Hematopoietic multipotent progenitor cell treated with erythropoietin and hydrocortisone succinate and interleukin-3 and kit ligand, for 6 days (in vitro differentiated cells): ENCODE measurements at regions not wholly inside any gene's neighbourhood (a gene's known extent, or its start where the extent isn't known, plus 50 kb on each side); places are given as distances from the start of the nearest gene placed in this dataset.

ENCODE experiments used
- DNase-seq: peaks from one replicate; pipeline ENCODE4 v3.0.0-alpha.2; 2015

GRCh38 chr11:122398167-122398566 lies 257.4 kb upstream of the UBASH3B start:
- DNase-seq = no peak

- DNase-seq = no peak
These were observed 260.2 kb upstream of the UBASH3B start for GRCh38 chr11:122395282-122395681.

GRCh38 chr11:122394313-122394712 lies 261.2 kb upstream of the UBASH3B start:
- DNase-seq = no peak

- peak; percentile 85 for DNase-seq
These were observed 262.2 kb upstream of the UBASH3B start for GRCh38 chr11:122393209-122393860.

- no peak for DNase-seq
These were observed 263.0 kb upstream of the UBASH3B start for GRCh38 chr11:122392508-122392907.

- no peak for DNase-seq
These were observed 264.5 kb upstream of the UBASH3B start for GRCh38 chr11:122391049-122391448.

GRCh38 chr11:122383186-122383585 lies 267.2 kb upstream of the BLID start:
- DNase-seq = no peak

GRCh38 chr11:122375687-122376399 lies 259.8 kb upstream of the BLID start:
- no peak for DNase-seq

- DNase-seq = no peak
These were observed 252.8 kb upstream of the BLID start for GRCh38 chr11:122368796-122369195.

- DNase-seq = no peak
These were observed 251.8 kb upstream of the BLID start for GRCh38 chr11:122367809-122368231.

- DNase-seq = no peak
These were observed 249.8 kb upstream of the BLID start for GRCh38 chr11:122365610-122366360.

- no peak for DNase-seq
These were observed 247.3 kb upstream of the BLID start for GRCh38 chr11:122363296-122363695.

- no peak for DNase-seq
These were observed 246.4 kb upstream of the BLID start for GRCh38 chr11:122362381-122362780.

- DNase-seq = peak; percentile 14
These were observed 244.9 kb upstream of the BLID start for GRCh38 chr11:122360875-122361274.

GRCh38 chr11:122359081-122359571 lies 243.1 kb upstream of the BLID start:
- no peak for DNase-seq

- DNase-seq = no peak
These were observed 242.3 kb upstream of the BLID start for GRCh38 chr11:122358292-122358691.

- no peak for DNase-seq
These were observed 240.0 kb upstream of the BLID start for GRCh38 chr11:122355968-122356367.

- DNase-seq = peak; percentile 12
These were observed 238.1 kb upstream of the BLID start for GRCh38 chr11:122354025-122354697.

GRCh38 chr11:122353561-122353960 lies 237.5 kb upstream of the BLID start:
- DNase-seq = no peak

GRCh38 chr11:122348659-122349409 lies 232.8 kb upstream of the BLID start:
- no peak for DNase-seq

- DNase-seq = no peak
These were observed 230.0 kb upstream of the BLID start for GRCh38 chr11:122346006-122346405.

GRCh38 chr11:122345586-122345985 lies 229.6 kb upstream of the BLID start:
- DNase-seq = no peak
